ENCODE measurements at regions not wholly inside any gene's neighbourhood (a gene's known extent, or its start where the extent isn't known, plus 50 kb on each side); places are given as distances from the start of the nearest gene placed in this dataset.

DNA sequence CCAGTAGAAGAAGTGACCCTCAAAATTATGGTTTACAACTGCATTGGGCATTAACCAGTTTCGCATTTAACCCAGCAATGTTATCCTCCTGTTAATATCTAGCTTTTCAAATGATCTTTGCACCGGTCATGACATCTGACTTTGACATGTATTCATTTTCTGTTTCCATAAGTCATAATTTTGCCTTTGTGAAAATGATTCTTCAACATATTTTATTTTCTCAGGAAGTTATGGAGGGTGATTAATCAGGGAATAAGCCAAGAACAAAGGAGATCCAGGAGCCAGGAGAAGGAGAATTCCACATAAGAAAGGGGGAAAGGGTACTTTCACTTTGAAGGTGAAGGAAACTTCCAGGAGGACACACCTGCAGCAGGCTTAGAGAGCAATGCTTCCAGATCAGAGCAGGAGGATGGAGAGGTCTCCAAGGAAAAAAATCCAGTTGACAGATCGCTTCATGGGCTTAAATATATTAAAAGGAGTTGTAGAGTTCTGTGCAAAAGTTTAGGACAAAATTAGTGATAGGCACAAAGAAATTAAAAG, 92.1 kb upstream of the FAM3C start:
- DNase-seq = no peak

DNA sequence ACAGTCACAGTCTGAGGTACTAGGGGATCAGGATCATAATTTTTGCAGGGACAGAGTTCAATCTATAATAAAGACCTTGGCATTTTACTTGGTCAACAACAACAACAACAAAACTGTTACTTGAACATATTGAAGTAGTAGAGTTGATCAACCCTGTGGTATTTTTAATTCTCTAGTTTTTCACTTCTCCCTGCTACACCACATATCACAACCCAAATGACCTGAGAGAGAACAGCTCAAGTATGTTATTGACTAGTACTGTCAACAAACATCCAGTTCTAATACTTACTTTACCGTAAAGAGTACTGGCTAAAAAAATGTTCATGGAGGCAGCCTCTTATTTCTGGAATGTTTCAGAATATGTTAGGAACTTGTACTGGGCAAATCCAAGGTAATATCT, 90.5 kb upstream of the FAM3C start:
- DNase-seq = no peak

DNA sequence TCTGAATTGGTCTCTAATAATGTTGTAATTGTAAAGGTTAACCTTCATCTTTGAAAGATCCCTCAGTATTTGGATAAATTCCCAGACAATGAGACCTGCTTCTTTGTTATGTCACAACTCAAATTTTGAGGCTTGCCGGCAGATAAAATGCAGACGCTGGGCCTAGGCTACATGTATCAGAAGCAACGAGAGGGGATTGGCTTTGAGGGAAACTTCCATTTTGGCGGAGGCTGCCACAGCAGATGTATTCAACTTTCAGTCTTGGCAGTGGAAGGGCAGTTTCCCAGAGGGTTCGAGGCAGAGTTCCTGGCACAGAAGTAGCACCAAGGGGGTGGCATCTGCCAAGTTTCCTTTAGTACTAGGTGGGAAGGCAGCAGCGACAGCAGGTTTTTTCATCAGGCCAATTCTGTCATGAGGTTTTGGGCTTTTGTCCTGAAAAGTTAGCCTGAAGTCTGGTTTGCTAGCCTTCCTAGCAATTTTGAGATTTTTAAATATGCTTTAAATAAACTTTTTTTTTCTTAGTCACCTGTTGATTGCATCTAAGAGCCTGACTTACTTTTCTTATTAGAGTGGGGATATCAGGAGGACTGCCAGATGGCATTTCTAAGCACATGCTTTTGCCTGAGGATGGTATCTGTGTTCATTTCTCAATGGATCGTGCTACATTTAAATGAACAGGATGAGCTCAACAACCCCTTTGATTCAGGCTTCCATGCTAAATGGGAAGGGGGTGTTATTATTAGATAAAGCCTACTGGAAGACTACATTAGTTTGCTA, 89.5 kb upstream of the FAM3C start:
- DNase-seq = no peak

DNA sequence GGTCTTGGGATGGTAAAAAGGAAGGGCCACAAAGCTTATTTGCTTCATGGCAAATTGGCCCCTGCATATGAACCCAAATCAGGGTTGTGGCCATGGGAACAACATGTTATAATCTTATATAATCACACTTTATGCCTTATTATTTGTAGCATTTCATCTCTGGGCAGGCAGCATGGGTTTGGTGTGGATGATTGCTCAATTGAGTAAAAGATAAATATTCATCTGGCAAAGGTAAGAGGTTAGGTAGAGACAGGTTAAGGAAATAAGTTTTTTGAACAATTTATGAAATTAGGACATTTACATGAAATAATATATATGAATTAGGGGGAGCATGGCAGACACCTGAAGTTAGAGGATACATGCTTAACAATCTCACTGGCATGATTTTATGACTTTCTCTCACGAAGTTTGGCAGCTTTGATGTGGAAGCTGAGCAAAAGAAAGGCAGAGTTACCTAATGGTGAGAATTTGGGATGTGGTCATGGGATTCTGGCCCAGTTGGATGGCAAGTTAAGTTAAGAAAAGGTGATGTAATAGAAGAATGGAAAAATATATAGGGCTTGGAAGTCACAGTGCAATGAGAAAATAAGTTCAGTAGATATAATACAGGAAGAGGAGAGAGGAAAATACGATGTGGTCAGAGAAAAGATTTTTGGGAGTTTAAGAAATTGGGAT, 88.1 kb upstream of the FAM3C start:
- DNase-seq = no peak

DNA sequence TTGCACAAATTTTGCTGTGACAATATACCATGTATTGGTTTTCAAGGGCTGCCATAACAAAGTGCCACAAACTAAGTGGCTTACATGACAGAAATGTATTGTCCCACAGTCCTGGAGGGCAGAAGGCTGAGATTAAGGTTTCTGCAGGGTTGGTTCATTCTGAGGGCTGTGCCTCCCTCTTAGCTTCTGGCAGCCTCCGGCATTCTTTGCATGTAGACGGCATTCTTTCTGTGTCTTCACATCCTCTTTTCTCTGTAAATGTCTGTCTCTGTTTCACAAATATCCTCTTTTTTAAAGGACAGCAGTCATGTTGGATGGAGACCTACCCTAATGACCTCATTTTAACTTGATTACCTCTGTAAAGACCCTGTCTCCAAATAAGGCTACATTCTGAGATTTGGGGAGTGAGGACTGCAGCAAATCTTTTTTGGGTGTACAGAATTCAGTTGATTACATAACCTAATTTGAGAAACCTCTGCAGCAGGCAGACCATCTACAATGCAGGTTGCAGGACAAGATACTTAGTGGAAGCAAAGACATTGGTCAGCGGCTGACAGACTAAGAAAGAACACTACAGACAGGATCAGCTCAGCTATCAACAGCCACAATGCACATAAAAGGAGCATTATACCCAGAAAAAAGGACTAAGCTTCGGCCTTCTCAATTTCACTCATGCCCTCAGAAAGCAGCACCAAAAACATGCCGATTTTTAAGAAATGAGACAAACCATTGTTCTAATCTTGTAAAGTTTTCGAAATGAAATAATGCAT, 84.6 kb upstream of the FAM3C start:
- no peak for DNase-seq

DNA sequence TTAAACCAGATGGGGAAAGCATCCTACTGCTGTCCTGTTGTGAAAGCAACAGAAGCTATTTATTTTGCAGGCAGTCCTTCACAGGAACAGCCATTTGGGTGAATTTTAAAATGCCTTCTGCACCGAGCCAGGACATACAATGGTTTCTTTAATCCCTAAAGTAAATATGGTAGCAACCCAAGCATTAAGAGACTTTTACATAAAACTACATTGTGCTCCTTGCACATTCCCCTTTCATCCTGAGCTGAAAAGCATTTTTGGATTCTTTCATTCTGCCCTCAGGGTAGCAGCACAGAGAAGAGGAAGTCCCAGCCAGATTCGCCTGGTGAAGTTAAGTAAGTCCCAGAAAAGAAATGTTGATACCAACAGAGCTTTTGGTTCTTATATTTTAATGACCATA, 84.0 kb upstream of the FAM3C start:
- no peak for DNase-seq

DNA sequence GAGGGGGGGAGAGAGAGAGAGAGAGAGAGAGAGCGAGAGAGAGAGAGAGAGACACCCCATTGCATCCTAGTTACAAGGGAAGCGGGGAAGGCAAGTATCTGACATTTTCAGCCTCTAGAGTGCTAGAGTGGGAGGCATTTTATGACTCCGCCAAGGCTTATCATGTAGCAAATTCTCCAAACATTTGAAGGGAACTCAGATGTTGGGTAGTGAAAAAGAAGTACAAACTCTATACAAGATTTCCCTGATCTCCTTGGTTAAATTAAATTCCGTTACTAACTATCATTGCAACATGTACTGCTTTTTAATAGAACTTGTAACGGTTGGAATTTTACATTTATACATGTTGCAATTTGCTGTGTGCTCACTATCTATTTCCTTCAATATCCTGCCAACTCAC, 83.4 kb upstream of the FAM3C start:
- DNase-seq = no peak

DNA sequence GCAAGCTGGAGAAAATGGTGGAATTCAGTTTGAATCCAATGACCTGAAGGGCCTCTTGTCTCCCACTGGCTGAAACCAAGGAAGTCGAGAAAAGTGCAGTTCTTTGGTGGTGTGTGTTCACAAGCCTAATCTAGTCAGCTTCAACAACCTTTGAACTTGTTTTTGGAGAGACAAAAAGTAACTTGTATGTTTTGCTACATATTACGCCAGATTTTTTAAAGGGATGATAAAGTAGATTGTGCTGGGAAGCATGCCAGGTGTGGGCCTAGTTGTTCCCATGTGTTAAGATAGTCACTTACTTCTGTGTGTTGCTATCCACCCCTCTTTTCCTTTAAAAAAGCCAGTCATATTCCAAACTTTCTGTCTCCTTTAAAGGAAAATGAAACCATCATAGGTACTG, 79.7 kb upstream of the FAM3C start:
- DNase-seq = no peak

DNA sequence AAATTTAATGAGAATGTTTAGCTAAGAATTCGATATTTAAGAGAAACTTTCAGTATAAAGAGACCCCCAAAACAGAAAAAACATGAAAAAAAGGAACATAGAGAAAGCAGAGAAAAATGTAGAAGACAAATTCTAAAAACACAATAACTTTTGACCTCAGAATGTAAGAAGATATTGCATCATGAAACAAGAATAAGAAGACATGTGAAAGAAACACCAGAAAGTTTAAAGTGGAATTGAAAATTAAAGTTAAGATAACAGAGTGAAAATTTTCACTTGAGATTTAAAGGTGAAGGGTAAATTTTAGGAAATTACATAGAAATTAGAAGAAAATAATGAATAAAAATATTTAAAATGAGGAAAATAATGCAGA, 78.2 kb upstream of the FAM3C start:
- DNase-seq = no peak

DNA sequence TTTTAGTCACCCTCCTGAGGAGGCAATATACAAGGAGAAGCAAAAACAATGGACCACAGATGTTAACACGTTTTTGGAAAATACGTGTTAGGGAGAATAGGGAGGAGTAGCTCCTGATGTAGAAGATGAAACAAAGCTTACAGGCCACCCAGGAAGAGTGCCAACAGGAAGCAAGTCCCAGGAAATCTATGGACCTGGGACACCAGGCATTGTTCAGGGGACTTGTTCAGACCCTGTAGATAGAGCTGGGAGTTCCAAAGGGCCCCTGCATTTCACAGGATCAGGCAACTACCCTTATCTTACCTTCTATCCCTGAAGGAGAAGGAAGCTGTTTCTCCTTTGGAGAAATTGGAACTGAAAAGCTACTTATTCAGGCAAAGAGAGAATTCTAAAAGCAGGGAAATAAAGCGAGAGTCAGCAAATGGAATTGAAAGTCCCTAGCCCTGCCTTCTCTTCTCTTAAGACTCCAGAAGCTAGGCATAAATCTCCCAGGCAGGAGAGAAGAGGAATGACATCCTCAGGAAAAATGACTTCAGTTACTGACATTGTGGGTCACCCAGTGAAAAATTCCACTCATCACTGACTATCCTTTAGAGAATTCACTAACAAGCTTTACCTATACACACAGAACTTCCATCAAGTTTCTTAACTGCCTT, 77.7 kb upstream of the FAM3C start:
- DNase-seq = no peak

DNA sequence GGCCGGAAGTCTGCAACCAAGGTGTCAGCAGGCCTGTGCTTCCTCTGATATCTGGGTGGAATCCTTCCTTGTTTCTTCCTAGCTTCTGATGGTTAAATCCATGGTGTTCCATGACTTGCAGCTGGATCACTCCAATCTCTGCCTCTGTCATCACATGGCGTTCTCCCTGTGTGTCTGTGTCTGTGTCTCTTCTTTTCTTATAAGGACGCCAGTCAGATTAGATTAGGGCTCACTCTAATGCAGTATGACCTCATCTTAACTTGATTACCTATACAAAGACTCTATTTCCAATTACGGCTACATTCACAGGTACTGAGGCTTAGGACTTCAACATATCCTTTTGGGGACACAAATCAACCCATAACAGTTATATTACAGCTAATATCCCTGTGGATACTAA, 70.3 kb upstream of the FAM3C start:
- no peak for DNase-seq

DNA sequence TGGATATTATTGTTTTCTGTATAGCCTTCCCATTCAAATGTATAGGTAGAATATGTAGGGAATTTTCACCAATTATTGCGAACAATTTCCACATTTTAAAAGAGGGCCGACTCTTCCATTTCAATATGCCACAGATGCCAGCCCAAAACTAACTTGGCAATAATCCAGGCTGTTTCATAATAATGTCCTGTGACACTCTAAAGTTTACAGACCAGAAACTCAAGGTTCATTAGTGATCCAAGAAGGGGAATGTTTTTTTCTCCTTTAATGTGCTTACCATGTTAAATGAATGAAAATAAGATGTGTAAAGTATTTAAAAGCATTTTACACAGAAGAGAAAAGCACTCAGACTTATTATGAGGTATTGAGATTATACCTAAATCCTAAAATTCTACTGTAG, 63.0 kb upstream of the FAM3C start:
- DNase-seq = no peak

DNA sequence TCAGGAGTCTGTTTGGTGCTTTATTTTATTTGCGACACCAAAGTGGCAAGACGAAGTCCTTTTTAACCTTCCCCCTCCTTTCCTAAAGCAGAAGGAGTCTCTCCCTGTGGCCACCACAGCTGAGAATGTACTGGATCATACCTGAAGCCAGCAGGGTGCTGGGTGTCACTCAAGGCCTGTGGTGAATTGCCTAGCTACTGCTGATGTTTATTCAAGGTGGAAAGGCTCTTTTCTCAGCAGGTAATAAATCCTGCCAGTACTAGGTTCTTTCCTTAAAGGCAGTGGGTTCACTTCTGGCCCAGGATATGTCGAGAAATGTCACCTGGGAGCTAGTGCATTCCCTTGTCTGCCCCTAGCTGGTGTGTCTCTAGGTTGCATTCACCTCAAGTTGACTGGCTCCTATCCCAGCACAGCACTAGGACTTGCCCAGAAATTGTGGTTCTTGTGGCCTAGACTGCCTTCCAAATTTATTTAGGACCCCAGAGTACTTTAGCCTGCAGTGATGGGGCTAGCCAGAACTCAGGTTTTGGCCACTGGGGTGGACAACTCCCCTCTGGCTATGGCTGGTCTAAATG, 60.8 kb upstream of the FAM3C start:
- no peak for DNase-seq

DNA sequence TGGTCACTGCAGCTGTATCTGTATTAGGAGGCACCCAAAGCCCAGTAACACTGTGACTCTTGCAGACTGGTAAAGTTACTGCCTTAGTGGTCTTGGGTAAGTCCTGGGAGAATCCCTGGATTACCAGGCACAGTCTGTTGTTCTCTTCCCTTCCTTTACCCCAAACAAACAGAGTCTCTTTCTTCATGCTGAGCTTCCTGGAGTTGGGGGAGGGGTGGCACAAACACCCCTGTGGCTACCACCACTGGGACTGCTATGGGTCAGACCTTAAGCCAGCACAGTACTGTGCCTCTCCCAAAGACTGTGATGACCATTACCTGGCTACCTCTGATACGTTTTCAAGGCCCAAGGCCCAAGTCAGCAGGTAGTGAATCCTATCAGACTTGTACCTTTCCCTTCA, 59.9 kb upstream of the FAM3C start:
- no peak for DNase-seq

DNA sequence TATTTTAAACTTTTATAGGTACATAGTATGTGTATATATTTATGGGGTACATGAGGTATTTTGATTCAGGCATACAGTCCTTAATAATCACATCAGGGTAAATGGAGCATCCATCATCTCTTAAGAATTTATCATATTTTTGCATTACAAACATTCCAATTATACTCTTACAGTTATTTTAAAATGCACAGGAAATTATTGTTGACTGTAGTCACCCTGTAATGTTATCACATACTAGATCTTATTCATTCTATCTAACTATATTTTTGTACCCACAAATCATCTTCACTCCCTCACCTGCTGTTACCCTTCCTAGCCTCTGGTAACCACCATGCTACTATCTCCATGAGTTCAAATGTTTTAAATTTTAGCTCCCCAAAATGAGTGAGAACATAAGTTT, 56.3 kb upstream of the FAM3C start:
- DNase-seq = no peak

DNA sequence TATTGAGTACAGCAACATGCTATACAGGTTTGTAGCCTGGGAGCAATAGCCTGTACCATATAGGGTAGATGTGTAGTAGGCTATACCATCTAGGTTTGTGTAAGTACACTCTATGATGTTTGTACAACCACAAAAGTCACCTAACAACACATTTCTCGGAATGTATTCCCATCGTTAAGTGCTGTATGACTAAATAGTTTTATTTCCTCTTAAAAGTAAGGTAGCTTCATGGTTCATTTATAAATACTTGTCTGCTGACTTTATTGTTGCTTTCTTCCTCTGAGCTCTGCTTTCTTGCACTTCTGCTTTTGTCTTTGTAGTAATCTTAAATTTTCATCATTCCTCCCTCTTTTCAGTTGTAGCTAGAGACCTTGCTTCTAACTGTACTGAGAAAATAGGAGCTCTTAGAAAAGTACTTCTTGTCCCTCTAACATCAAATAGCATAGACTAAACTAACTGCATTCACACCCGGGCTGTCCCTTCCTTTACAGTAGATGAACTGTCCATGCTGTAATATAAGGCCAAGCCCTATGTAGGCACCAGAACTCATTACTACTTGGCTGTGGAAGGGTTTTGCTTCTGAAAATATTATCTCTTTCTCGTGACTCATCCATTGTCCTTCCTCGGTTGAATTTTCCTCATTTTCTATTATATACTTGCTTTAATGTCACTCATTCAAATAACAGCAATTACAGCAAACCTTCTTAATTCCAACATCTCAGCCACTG, 55.4 kb upstream of the FAM3C start:
- DNase-seq = no peak

DNA sequence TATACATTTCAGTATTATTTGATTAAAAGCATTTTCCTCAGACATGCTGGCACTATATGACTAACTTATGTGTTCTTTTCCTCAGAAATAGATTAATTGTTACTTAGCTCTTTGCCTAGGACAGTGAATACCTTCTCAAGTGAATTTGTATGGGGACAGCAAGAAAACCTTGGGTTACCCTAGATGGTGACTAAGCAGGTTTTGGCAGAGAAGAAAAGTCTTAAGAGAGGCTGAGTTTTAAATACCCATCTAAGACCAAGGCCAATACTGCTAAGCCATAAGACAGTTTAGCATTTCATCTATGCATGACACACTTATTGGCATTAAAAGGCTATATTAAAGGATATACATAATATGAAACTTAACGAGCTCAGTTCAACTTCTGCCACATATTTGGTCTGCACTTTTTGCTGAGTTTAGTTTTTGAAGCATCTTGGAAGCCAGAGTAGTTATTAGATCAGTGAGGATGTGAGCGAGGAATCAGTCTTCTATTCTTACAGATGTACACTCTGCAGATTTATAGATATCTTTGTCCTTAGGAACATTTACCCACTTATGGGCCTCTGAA, 54.6 kb upstream of the FAM3C start:
- no peak for DNase-seq

DNA sequence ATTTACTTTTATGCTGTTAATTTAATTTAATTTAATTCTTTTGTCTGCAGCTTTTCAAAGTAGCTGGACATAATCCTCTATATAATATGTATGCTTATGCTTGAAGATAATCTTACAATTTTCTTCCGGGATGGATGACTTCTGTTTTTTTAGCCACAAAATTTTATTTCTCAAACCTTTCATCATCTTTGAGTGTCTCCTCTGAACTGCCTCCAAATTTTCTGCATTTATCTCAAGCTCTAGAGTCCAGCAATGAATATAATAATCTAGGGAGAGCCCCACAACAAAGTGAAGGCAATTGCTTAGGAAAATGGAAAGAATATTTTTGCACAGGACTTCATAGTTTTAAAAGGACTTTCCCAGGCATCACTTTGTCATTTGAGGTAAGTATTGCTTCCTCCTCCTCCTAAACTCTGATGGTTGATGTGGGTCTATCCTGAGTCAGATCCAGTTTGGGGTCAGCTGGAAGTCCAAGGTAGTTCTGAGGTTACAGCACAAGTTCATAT, 53.7 kb upstream of the FAM3C start:
- no peak for DNase-seq

DNA sequence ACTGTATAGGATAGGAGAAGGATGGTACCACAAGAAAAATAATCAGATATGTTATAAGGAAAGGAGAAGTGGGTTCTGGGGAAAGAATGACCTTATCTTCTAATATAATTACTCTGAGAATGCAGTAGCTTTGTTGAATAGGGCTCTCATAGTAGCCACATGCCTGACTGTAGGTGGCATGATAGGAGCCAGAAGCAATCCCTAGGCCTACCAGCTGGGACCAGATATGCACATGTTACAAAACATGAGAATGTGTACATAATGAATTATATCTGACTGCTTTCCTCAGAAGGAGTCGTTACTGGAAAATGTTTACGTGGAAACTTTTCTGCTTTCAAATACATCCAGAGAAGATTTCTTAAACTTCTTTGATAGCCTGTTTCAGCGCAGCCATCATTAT, 53.2 kb upstream of the FAM3C start:
- DNase-seq = no peak

DNA sequence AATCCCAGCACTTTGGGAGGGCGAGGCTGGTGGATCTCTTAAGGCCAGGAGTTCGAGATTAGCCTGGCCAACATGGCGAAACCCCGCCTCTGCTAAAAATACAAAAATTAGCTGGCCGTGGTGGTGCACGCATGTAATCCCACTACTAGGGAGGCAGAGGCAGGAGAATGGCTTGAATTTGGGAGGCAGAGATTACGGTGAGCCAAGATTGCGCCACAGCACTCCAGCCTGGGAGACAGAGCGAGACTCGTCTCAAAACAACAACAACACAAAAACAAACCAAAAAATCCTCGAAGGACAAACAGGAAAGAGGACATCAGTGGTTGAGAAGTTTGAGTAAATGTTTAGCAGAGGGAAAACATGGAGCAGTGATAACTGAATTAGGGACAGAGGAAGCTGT, 52.3 kb upstream of the FAM3C start:
- no peak for DNase-seq

DNA sequence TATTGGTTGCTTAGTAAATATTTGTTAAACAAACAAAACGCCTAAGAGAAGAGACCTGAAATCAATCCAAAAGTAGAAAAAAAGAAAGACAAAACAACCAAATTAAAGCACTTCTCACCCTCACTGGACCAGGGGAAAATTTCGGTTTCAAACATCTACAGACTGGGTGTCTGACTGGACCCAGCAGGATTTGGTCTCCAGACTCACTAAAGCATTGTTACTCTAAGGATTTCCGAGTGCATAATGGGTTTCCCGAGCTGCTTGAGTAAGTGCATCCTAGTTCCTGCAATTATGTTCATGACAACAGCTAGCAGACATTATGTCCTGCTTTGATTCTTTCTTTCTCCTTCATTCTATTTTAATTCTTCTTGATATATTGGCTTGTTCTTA, 51.8 kb upstream of the FAM3C start:
- no peak for DNase-seq
